Subcutaneous abdominal adipose tissue (tissue), 5 donors: ENCODE measurements at regions not wholly inside any gene's neighbourhood (a gene's known extent, or its start where the extent isn't known, plus 50 kb on each side); places are given as distances from the start of the nearest gene placed in this dataset.
"Not testable (repeated sequence)": the region's sequence is repeated elsewhere in the genome, so short reads cannot be mapped to it uniquely, and the experiment has no call there.

Experiments
- H3K27ac ChIP-seq: one replicate; pipeline ENCODE4 v1.7.0; 2013; ENCODE audit warnings: low read depth, mild to moderate bottlenecking, inconsistent platforms, low read length, moderate library complexity
- H3K27me3 ChIP-seq, 5 donors: one replicate each; pipeline ENCODE4 v1.7.0; 2013; ENCODE audit warnings: low read length in 5 of 5, inconsistent platforms in 1 of 5; ENCODE audit not compliant: control insufficient read depth in 5 of 5, insufficient read depth in 4 of 5
- H3K36me3 ChIP-seq, 5 donors: one replicate each; pipeline ENCODE4 v1.7.0; 2013; ENCODE audit warnings: low read length in 5 of 5; ENCODE audit not compliant: control insufficient read depth in 5 of 5, insufficient read depth in 5 of 5
- H3K4me1 ChIP-seq, 5 donors: one replicate each; pipeline ENCODE4 v1.7.0; 2013; ENCODE audit warnings: low read length in 5 of 5, mild to moderate bottlenecking in 3 of 5, moderate library complexity in 1 of 5; ENCODE audit not compliant: control insufficient read depth in 5 of 5, insufficient read depth in 5 of 5
- H3K4me3 ChIP-seq, 5 donors: one replicate each; pipeline ENCODE4 v1.7.0; 2013; ENCODE audit warnings: low read length in 5 of 5, low read depth in 1 of 5
- H3K9ac ChIP-seq, 5 donors: one replicate each; pipeline ENCODE4 v1.7.0; 2013; ENCODE audit warnings: low read length in 5 of 5, mild to moderate bottlenecking in 4 of 5, moderate library complexity in 3 of 5
- H3K9me3 ChIP-seq, 5 donors: one replicate each; pipeline ENCODE4 v1.7.0; 2013; ENCODE audit warnings: low read length in 5 of 5; ENCODE audit not compliant: control insufficient read depth in 5 of 5
- donor health status: healthy.
- donor health status: healthy.
- donor health status: healthy.
- donor health status: healthy.
- donor health status: healthy.

DNA sequence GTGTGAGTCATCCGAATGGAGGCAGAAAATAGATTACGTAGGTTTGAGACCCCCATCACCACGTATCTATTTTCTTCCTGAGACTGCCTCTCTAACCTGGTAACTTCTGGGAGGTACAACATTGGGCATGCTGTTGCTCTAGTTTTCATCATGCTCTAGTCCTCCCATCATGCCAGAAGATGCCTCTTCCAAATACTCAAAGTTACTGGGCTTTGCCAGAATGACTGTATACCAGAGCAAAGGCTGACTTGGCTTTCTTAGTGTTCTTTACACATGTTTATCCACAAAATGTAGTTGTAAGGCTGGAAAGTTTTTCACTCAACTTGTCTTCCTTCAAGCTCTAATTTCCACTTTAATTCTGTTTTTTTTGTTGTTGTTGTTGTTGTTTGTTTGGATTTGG is 370.5 kb downstream of the MDFIC start:
- Histone ChIP-seq H3K27ac (no peak overlapping the region), H3K4me1 (peaks cover 0 to 5% (median 0%) of the 10 kb centered on the region in 5 donors), H3K9me3 (no peaks in the 10 kb centered on the region), H3K27me3 (no peaks in the 10 kb centered on the region), H3K36me3 (no peaks in the 10 kb centered on the region), H3K9ac (no peak overlapping the region), H3K4me3 (no peak overlapping the region)

DNA sequence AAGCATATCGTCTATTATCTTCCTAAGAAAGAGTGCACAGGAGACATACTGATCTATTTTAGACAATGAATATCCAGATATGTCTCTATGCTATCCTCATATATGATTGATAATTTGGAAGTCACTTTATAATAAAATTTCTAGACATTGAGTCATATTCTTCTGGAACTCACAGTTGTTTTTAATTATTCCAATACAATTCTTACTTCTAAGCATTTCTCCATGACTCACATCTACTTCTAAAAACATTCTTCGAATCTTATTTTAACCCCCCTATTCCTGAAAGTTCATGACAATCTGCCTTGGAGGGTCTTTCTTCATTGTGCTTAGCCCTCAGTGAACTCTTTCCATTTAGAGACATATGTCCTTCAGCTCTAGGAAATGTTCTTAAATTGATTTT is 368.1 kb downstream of the MDFIC start:
- H3K27me3 ChIP-seq = no peaks in the 10 kb centered on the region
- no peaks in the 10 kb centered on the region for H3K36me3 ChIP-seq
- H3K9ac ChIP-seq = no peak overlapping the region
- H3K27ac ChIP-seq = no peak overlapping the region
- H3K4me3 ChIP-seq = no peak overlapping the region
- H3K9me3 ChIP-seq = no peaks in the 10 kb centered on the region
- H3K4me1 ChIP-seq = no peaks in the 10 kb centered on the region

DNA sequence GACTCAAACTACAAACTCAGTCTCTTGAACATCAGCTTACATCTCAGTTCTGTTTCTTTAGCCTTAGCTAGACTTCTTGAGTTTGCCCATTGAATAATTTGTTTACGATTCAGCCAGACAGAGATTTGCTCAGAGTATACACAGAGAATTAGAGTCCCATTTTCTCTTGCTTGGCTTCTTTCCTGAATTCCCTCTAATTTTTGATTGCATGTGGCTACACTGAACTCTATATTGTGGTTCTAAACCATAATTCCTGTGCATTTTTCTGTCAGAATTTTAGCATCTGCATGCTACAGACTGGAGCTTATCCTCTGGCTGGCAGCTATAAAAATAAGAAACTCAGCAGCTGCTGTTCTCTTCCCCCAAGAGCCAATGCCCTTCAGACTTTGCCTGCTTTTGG is 354.9 kb downstream of the MDFIC start:
- Histone ChIP-seq H3K4me3 (no peak overlapping the region), H3K4me1 (no peaks in the 10 kb centered on the region), H3K9ac (no peak overlapping the region), H3K36me3 (no peaks in the 10 kb centered on the region), H3K27me3 (no peaks in the 10 kb centered on the region), H3K27ac (no peak overlapping the region), H3K9me3 (peaks cover 0 to 7% (median 5%) of the 10 kb centered on the region in 5 donors)

DNA sequence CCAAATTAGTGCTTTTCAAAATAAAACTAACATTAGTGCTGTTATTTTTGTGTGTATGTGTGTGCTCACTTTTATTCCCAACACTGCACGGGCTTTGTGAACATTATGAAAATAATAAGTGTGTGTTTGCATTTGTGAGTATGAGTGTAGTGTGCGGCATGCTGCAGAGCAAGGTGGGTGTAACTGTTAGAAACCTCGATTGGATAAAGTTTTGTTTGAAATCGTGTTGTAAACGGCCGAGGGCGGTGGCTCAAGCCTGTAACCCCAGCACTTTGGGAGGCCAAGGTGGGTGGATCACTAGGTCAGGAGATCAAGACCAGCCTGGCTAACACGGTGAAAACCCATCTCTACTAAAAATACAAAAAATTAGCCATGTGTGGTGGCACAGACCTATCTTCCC is 352.0 kb downstream of the MDFIC start:
- H3K4me3 ChIP-seq, H3K36me3 ChIP-seq, H3K4me1 ChIP-seq, H3K9me3 ChIP-seq, H3K9ac ChIP-seq, H3K27ac ChIP-seq, H3K27me3 ChIP-seq: not testable (repeated sequence)

DNA sequence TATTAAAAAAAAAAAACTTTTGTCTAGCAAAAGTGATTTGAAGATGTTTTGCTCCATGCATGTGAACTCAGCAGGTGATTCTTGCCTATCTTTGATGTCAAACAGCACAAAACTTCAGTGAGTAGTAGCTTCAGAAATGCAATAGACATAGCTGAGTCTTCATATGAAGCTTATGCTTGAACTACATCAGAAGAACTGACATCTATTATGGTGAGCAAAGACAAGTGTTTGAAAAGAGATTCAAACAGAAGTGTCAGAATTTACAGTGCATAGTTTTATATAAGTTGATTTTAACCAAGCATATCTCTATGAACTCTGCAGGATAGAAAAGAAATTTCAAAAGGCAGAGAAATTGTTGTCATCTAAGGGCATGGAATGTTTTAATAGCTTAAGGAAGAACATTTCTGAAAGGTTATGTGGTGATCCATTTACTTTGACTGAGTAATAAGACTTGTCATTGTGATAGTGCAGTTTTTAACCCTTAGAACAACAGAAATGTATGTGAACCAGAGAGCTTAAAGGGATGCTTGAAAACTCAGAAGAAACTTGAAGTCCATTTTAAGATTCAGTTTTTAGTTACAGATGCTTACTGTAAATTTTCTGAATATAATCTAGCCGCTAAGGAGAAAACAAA is 351.4 kb downstream of the MDFIC start:
- Histone ChIP-seq H3K27me3 (no peaks in the 10 kb centered on the region), H3K36me3 (no peaks in the 10 kb centered on the region), H3K9ac (no peak overlapping the region), H3K27ac (no peak overlapping the region), H3K4me1 (no peaks in the 10 kb centered on the region), H3K9me3 (peaks cover 0 to 7% (median 5%) of the 10 kb centered on the region in 5 donors), H3K4me3 (no peak overlapping the region)

DNA sequence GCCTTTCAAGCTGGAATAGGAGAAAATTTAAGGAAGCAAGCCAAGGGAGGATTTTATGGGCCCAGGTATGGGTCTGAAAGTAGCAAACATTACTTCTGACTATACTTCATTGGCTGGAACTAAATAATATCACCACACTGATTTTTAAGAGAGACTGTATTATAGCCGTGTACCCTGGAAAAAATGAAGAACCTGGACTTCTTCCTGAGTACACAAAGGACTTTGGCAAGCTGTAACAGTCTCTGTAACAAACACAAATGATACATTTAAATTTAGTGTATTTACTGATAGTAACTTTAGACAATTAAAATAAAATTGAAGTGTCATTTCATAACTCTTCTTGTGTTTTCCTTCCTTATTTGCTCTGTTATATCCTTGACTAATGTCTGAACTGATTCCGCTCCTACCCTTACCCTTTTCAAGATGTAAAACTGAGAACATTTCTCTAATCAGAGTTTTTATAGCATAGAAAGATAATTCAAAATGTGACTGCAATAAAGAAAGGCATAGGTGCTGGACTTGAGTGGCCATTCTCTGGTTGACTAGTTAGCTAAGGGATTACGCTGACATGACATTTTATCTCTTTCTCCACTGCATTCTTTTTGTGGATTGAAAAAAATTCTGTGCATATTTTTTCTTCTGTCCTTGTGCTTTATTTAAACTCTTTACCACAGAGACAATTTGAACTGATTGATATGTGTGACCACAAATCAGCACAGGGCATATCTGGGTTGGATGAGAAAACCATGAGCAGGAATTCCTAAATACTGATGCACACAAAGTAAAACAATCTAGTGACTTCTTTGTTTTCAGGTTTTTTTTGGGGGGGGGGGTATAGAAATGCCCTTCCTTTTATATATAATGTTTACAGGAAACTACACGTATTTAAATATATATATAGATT is 349.7 kb downstream of the MDFIC start:
- Histone ChIP-seq H3K9ac (no peak overlapping the region), H3K27me3 (no peaks in the 10 kb centered on the region), H3K36me3 (no peaks in the 10 kb centered on the region), H3K4me3 (no peak overlapping the region), H3K27ac (no peak overlapping the region), H3K4me1 (no peaks in the 10 kb centered on the region), H3K9me3 (peaks cover 0 to 2% (median under 1%) of the 10 kb centered on the region in 5 donors)

DNA sequence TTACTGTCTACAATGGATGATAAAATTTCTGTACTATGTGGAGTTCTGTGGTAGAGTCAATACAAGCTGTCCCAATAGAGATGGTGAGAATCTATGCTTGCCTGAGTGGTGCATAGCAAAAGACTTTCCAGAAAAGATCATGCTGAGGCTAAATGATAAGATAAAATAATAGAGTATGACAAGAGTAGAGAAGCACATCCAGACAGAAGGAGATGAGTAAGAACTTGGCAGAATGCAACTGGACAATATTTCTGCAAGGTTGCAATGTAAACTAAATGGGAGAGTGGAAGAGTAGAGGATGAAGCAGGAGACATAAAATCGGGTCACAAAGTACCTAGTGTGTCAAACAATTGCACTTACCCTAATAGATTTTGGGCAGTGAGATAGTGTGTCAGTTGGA is 347.6 kb downstream of the MDFIC start:
- Histone ChIP-seq H3K4me1 (no peaks in the 10 kb centered on the region), H3K36me3 (no peaks in the 10 kb centered on the region), H3K27me3 (no peaks in the 10 kb centered on the region), H3K4me3 (no peak overlapping the region), H3K9ac (no peak overlapping the region), H3K9me3 (no peaks in the 10 kb centered on the region), H3K27ac (no peak overlapping the region)

DNA sequence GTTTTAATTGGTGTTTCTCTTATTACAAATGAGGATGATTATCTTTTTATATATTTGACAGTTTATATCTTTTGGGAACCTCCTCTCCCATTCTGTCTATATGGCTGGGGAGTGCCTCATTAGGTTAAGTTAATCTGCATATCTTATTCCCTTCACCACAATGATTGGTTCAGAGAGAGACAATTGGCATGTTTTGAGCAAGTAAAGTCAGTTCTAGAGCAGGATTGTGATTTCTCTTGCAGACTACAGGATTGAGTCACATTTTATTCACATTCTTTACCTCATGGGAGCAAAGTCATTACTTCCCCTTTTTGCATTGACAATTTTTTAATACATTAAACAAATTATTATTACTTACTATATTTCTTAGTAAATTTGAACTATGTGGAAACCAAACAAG is 345.6 kb downstream of the MDFIC start:
- no peaks in the 10 kb centered on the region for H3K27me3 ChIP-seq
- H3K9me3 ChIP-seq = no peaks in the 10 kb centered on the region
- no peak overlapping the region for H3K4me3 ChIP-seq
- no peaks in the 10 kb centered on the region for H3K36me3 ChIP-seq
- no peaks in the 10 kb centered on the region for H3K4me1 ChIP-seq
- H3K27ac ChIP-seq = no peak overlapping the region
- no peak overlapping the region for H3K9ac ChIP-seq

DNA sequence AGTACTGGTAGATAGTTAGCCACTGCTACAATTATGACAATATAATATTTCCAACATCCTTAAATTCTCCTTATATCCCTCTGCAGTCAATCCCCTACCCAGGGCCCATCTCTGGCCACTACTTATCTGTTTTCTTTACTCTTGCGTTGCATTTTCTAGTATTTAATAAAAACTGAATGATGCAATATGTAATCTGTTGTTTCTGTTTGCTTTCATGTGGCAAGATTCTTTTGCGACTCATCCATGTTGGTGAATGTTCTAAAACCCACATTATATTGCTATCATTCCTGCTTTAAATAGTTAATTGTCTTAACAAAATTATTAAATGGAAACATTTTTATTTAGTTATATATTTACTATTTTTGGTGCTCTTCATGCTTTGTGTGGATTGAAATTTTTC is 338.5 kb downstream of the MDFIC start:
- H3K4me3 ChIP-seq = no peak overlapping the region
- H3K9me3 ChIP-seq = no peaks in the 10 kb centered on the region
- no peaks in the 10 kb centered on the region for H3K27me3 ChIP-seq
- no peak overlapping the region for H3K27ac ChIP-seq
- no peak overlapping the region for H3K9ac ChIP-seq
- H3K36me3 ChIP-seq = no peaks in the 10 kb centered on the region
- no peaks in the 10 kb centered on the region for H3K4me1 ChIP-seq

DNA sequence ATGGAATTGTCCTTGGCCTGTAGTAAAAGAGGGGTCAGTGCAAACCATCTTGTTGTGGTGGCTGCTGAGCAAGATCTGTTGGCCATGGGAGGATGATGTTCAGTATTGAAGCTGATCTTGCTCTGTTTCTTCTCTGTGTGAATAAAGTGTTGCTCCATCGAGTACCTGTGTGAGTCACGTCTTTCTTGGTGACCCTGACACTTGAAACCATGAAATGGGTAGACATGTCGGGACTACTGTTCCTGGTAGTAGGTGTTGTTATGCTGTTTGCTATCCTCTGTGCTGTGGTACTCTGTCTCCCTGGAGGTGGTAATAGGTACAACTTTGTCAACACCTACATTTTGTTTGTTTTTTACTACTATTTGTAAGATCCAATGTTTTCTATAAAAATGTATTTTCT is 330.6 kb downstream of the MDFIC start:
- no peak overlapping the region for H3K4me3 ChIP-seq

More for the DNA sequence above, 330.6 kb downstream of the MDFIC start:
- Histone ChIP-seq H3K9me3 (no peaks in the 10 kb centered on the region), H3K9ac (no peak overlapping the region), H3K4me1 (no peaks in the 10 kb centered on the region), H3K27ac (no peak overlapping the region), H3K36me3 (no peaks in the 10 kb centered on the region), H3K27me3 (no peaks in the 10 kb centered on the region)
